HL-60 (cell line): ENCODE measurements at regions not wholly inside any gene's neighbourhood (a gene's known extent, or its start where the extent isn't known, plus 50 kb on each side); places are given as distances from the start of the nearest gene placed in this dataset.

Experiments used
- CTCF ChIP-seq: IDR thresholded peaks from one replicate; pipeline ENCODE4 v1.5.1; 2011; ENCODE audit warnings: low read length, control low read depth, inconsistent platforms; ENCODE audit not compliant: insufficient read depth
- POLR2AphosphoS5 ChIP-seq: IDR thresholded peaks from 2 replicates; pipeline ENCODE4 v1.6.1; 2012; ENCODE audit warnings: low read depth
- REST ChIP-seq: IDR thresholded peaks from 2 replicates; pipeline ENCODE4 v1.6.1; 2012; ENCODE audit warnings: low read depth; ENCODE audit not compliant: insufficient replicate concordance
- SPI1 ChIP-seq: IDR thresholded peaks from 2 replicates; pipeline ENCODE4 v1.6.1; 2012; ENCODE audit warnings: low read depth, mild to moderate bottlenecking, borderline replicate concordance

- TF ChIP-seq CTCF, result no peak
- TF ChIP-seq POLR2AphosphoS5, result no peak
- no peak for TF ChIP-seq SPI1
- TF ChIP-seq REST, result no peak
Observed at GRCh38 chr12:17866802-17867201, 223.2 kb downstream of the RERGL start.
